AG20443 (cell line): ENCODE measurements at regions not wholly inside any gene's neighbourhood (a gene's known extent, or its start where the extent isn't known, plus 50 kb on each side); places are given as distances from the start of the nearest gene placed in this dataset.
"Not testable (repeated sequence)": the region's sequence is repeated elsewhere in the genome, so short reads cannot be mapped to it uniquely, and the experiment has no call there.

Experiments
- DNase-seq: peaks from one replicate; pipeline ENCODE4 v3.0.0; 2012; ENCODE audit warnings: low spot score, mixed read lengths

GRCh38 chr4:159410076-159410777 is 307.3 kb downstream of the RAPGEF2 start:
- no peak for DNase-seq

- no peak for DNase-seq
Measured at GRCh38 chr4:159410891-159411290, 308.0 kb downstream of the RAPGEF2 start.

- no peak for DNase-seq
Measured at GRCh38 chr4:159413306-159413943, 310.5 kb downstream of the RAPGEF2 start.

- no peak for DNase-seq
Measured at GRCh38 chr4:159414305-159414704, 311.4 kb downstream of the RAPGEF2 start.

- no peak for DNase-seq
Measured at GRCh38 chr4:159416073-159416472, 313.2 kb downstream of the RAPGEF2 start.

GRCh38 chr4:159416996-159417395 is 314.1 kb downstream of the RAPGEF2 start:
- DNase-seq: no peak

GRCh38 chr4:159420162-159421057 is 317.5 kb downstream of the RAPGEF2 start:
- DNase-seq: no peak

- DNase-seq: not testable (repeated sequence)
Measured at GRCh38 chr4:159421058-159421419, 318.2 kb downstream of the RAPGEF2 start.

- DNase-seq: no peak
Measured at GRCh38 chr4:159422019-159422418, 319.1 kb downstream of the RAPGEF2 start.

- no peak for DNase-seq
Measured at GRCh38 chr4:159422626-159423025, 319.7 kb downstream of the RAPGEF2 start.

GRCh38 chr4:159425737-159426305 is 322.9 kb downstream of the RAPGEF2 start:
- no peak for DNase-seq

GRCh38 chr4:159428293-159428692 is 325.4 kb downstream of the RAPGEF2 start:
- DNase-seq: no peak

- no peak for DNase-seq
Measured at GRCh38 chr4:159428975-159429692, 326.3 kb downstream of the RAPGEF2 start.

GRCh38 chr4:159429693-159430035 is 326.8 kb downstream of the RAPGEF2 start:
- no peak for DNase-seq

GRCh38 chr4:159430896-159431295 is 328.0 kb downstream of the RAPGEF2 start:
- DNase-seq: no peak

- DNase-seq: no peak
Measured at GRCh38 chr4:159432436-159432835, 329.6 kb downstream of the RAPGEF2 start.

GRCh38 chr4:159433337-159433736 is 330.5 kb downstream of the RAPGEF2 start:
- no peak for DNase-seq

GRCh38 chr4:159434114-159434870 is 331.4 kb downstream of the RAPGEF2 start:
- DNase-seq: peak; percentile 38

- no peak for DNase-seq
Measured at GRCh38 chr4:159434871-159435241, 332.0 kb downstream of the RAPGEF2 start.

- no peak for DNase-seq
Measured at GRCh38 chr4:159435561-159436023, 332.7 kb downstream of the RAPGEF2 start.

GRCh38 chr4:159443975-159444374 is 341.1 kb downstream of the RAPGEF2 start:
- no peak for DNase-seq
